Effector CD4-positive, alpha-beta T cell (primary cell): ENCODE measurements at regions not wholly inside any gene's neighbourhood (a gene's known extent, or its start where the extent isn't known, plus 50 kb on each side); places are given as distances from the start of the nearest gene placed in this dataset.

Experiments used
- DNase-seq: peaks from one replicate; pipeline ENCODE4 v3.0.0-alpha.2; 2020

DNA sequence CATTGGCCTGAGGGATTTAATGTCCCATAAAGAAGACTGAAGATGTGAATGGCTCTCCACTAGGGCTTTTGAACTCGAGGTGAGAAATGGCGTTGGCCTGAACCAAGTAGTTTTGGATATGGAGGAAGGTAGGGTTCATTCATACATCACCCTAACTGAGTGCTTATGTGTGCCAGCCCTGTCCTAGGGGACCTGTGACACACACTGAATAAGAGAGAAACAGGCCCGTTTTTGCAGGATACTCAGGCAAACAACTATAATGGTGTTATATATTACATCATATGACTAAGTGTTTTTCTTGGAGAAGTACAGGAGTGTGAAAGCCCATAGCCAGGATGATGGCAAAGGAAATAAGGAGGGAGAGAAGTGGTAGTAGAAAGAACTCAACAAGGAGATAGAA is 368.1 kb downstream of the TMEM135 start:
- DNase-seq = no peak

GRCh38 chr11:87405356-87405755 is 367.6 kb downstream of the TMEM135 start:
- no peak for DNase-seq

- DNase-seq = no peak
These were observed 363.9 kb downstream of the TMEM135 start for GRCh38 chr11:87401653-87402052.

DNA sequence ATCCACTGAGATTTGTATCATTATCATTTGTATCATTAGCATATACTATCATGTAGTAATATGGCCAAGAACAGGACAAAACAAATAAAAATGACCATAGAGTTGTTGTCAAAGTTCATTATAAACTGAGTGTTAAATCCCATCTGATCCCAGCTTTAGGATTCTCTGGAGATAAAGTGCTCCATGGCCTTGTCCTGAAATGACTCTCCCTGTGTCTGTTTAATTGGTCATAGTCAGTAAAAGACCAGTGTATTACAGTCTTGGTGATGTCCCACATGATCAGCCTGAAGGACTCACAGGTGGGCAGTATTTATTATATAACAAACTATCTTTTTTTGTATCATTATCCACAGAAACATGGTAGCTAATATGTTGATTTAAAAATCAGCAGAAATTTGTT is 361.6 kb downstream of the TMEM135 start:
- no peak for DNase-seq

GRCh38 chr11:87398931-87399330 is 361.2 kb downstream of the TMEM135 start:
- DNase-seq = no peak

- no peak for DNase-seq
These were observed 359.5 kb downstream of the TMEM135 start for GRCh38 chr11:87397011-87397865.

- no peak for DNase-seq
These were observed 357.2 kb downstream of the TMEM135 start for GRCh38 chr11:87394924-87395323.

- DNase-seq = no peak
These were observed 354.9 kb downstream of the TMEM135 start for GRCh38 chr11:87392665-87393064.

GRCh38 chr11:87391496-87391895 is 353.8 kb downstream of the TMEM135 start:
- DNase-seq = no peak

- no peak for DNase-seq
These were observed 346.5 kb downstream of the TMEM135 start for GRCh38 chr11:87384078-87384729.

DNA sequence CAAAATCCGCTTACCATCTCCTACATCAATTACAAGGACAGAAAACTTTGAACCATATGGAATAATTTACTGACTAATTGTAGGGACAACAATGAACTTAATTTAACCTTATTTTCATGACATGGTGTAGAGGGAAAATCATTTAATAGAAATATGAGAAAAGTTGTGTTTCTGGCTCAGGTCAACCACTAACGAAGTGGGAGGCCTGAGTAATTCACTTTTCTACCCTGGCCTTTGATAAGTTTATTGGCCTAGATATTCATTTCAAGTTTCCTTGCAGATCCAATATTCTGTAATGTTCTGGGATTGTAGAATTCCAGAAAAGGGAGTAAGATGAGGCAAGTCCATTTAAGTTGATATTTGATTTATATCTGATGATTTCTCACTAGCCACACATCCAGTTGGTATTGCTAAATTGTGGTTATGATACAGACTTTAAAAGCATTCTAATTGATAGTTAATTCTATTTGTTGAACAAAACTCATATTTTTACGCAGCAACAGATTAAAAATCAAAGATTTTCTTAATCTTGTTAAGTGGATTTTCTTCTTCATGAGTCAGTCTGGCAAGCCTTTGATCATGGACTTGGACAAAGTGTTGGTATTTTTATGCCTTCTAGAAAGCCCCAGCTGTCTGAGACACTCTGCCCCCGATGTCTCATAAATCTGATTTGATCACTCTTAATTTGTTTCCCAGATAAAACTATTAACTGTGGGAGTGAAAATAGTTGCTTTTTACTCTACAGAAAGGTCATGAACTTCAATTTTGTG is 336.5 kb downstream of the TMEM135 start:
- no peak for DNase-seq
